M059J (cell line): ENCODE measurements at regions not wholly inside any gene's neighbourhood (a gene's known extent, or its start where the extent isn't known, plus 50 kb on each side); places are given as distances from the start of the nearest gene placed in this dataset.
"Not testable (repeated sequence)": the region's sequence is repeated elsewhere in the genome, so short reads cannot be mapped to it uniquely, and the experiment has no call there.

Experiments
- DNase-seq: peaks from one replicate; pipeline ENCODE4 v3.0.0-alpha.2; 2012; ENCODE audit warnings: low read depth

DNA sequence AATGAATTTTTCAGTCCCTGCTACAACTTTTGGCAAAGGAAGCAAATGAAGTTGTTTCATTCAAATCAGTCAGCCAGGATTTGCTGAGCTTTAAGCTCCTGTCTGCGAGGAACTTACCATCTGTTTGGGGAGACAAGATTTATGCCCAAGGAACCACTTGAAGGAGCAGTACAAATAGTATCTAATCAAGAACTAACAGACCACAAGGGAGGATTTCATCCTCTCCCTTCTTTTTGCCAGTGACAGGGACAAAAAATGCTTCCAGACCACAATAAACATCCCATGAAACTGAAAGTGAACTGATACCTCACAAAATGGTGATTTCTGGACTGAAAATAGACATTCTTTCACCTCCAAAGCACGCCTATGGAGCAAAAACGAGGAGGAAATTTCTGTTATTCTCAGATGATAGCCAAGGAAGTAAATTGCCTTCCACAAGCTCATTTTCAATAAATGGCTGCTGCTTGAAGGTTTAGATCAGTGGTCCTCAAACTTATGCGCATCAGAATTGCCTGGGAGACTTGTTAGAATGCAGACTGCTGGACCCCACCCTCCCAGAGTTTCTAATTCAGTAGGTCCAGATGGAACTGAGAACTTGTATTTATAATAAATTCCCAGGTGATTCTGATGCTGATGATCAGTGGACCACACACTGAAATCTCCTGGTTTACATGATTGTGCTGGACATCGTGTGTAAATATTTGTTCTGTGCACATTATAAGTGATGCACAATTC is 202.4 kb upstream of the GADL1 start:
- DNase-seq = peak; percentile 26

DNA sequence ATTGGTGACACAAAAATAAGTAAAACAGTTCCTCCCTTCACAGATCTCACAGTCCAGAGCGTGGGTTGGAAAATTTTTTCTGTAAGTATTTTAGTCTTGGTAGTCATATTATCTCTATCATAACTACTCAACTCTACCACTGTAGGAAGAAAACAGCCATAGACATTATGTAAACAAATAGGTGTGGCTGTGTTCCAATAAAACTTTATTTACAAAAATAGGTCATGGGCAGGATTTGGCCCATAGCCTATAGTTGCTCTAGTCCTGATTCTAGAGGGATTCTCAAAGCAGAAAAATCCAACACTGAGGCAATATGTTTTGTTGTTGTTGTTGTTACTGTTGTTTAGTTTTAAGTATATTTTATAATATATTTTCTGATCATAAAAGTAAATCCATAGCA is 206.1 kb upstream of the GADL1 start:
- no peak for DNase-seq

DNA sequence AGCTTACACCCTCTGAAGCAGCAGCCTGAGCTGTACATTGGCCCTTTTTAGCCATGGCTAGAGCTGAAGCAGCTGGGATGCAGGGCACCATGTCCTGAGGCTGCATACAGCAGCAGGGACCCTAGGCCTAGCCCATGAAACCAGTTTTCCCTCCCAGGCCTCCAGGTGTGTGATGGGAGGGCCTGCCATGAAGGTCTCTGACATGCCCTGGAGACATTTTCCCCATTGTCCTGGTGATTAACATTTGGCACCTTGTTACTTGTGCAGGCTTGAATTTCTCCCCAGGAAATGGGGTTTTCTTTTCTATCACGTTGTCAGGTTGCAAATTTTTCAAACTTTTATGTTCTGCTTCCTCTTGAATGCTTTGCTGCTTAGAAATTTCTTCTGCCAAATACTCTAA is 206.8 kb upstream of the GADL1 start:
- DNase-seq = not testable (repeated sequence)

DNA sequence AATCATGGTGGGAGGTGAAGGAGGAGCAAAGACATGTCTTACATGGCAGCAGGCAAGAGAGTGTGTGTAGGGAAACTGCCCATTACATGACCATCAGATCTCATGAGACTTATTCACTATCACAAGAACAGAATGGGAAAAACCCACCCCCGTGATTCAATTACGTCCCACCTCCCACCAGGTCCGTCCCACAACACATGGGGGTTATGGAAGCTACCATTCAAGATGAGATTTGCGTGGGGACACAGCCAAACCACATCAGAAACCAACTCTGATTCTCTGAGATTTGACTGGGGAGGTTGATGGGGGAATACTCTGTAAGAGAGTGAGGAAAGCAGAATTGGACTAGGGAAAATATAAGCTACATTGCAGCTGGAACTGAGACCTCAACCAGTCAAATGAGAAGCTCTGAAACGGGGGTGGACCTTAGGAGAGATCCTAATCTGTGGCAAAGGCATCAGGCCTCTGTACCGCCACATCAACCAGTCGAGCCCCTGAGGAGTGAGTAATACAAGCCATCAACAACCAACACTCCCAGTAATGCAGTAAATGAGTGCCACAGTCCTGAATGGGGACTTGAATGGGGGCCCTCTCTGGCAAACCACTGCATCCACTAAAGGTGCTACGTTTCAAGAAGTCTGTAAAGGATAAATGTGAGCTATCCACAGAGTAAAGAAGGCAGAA is 207.9 kb upstream of the GADL1 start:
- DNase-seq = peak; percentile 15

DNA sequence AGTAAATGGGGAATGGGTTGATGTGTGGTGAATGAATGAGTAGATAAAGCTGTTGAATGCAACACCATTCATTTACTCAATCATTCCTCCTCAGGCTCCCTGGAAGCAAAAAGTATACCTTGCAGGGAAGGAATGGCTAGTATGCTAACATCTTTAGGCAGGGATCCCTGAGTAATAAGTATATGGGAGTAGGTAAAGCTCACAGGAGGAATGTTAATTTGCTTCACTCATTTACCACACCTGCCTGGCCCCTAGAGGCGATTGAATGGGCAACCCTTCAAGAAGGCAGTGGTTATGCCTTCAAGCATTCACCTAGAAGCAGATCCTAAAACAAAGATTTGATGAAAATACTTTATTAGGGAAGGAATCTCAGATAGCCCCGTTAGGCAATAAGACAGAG is 208.7 kb upstream of the GADL1 start:
- no peak for DNase-seq

DNA sequence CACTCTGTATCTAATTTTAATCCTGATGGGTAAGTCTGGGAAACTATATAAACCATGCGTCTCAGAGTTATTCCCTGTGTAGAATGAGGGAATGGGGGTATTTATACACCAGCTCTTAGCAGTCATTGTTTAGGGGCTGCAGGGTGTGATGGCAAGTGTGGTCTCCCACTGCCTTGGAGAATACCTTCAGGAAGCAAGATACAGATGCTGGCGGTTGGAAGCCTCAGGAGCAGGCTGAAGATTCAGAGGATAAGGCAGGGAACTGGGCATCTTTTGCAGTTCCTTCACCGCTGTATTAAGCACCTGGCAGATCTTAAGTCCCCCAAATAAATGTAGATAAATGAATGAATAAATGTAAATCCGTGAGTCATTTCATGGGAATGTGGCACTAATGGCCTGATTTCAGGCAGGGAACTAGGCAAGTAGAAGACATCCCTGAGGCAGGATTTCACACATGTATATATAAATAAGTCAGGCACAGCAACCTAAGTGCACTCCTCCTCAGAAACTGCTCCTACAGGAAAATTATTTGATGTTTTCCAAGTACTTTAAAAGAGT is 209.2 kb upstream of the GADL1 start:
- peak; percentile 17 for DNase-seq

DNA sequence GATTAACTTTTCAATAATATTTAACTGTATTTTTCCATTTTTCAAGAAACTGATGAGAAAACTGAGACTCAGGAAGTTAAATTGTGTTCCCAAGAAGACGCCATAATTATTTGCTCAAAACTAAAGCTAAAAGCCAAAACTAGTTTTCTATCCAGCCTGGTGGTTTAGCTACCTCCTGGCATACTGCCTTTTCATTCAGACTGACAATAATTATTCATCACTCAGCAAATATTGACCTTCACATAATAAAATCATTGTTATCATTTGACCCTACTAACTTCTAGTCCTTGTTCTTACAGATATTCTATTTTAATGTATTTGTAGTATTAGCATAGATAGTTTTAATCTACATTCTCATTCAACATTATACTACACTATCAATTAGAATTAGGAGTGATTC is 210.6 kb upstream of the GADL1 start:
- no peak for DNase-seq

DNA sequence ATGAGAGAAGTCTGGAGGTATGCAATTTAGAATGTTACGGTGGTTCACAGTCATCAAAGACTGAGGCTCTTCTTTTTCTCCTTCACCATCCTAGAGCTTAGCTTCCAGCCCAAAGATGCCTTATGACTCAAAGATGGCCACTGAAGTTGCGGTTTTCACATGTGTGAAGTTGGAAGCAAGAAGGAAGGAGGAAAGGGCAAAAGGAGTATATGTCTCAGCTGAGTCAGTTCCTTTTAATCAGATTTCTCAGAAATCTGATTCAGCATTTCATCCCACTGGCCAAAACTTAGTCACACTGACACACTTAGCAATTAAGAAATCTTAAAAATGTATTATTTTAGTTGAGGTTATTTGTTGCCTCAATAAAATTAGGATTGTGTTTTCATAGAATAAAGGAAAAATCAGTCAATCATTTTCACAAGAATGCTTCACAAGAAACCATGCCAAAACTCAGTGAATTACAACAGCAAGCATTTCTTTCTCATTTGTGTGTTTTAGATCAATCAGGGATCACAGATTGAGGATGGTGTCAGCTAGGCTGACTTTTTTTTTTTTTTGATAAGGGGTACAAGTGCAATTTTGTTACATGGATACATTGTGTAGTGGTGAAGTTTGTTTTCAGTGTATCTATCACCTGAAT is 211.1 kb upstream of the GADL1 start:
- DNase-seq = peak; percentile 94

DNA sequence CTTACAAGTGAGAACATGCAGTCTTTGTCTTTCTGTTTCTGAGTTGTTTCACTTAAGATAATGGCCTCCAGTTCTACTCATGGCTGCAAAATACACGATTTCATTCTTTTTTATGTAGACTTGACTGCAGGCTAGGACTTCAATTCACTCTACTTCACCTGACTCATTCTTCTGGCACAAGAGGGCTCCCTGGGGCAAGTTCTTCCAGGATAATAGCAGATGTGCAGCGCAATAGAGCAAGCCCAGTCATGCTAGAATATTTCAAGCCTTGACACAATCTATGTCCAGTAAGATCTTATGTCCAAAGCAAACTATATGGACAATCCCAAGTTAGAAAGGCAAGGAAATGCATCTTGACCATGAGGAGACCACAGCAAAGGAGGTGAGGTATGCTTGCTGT is 211.7 kb upstream of the GADL1 start:
- DNase-seq = peak; percentile 85

DNA sequence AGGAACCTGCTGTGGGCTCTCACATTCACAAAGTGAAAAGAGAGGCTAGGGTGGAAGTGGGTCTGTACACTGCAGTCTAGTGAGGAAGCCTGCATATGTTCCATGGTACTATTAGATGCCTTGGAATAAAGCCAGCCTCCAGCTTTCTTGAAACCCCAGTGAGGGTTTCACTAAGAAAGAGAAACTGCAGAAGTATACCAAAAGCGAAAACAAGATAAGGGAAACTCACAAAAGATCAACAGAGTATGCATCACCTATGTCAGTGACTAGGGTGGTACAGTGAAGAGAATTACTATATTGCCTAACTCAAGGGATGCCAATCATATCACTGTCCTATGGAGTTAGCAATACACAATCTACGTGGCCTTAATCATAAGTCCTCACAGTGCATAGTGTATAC is 212.5 kb upstream of the GADL1 start:
- DNase-seq = no peak

DNA sequence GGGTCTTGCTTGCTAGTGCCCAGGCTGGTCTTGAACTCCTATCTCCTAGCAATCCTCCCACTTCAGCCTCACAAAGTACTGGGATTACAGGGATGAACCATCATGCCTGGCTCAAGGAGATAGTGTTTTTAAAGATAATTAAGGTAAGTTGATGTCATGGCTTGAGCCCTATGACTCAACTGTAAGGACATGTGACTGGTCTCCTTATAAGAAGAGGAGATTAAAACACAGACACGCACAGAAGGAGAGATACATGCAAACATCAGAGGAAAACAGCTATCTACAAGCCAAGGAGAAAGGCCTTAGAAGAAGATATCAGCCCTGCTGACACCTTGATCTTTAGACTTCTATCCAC is 220.4 kb upstream of the GADL1 start:
- peak; percentile 11 for DNase-seq

DNA sequence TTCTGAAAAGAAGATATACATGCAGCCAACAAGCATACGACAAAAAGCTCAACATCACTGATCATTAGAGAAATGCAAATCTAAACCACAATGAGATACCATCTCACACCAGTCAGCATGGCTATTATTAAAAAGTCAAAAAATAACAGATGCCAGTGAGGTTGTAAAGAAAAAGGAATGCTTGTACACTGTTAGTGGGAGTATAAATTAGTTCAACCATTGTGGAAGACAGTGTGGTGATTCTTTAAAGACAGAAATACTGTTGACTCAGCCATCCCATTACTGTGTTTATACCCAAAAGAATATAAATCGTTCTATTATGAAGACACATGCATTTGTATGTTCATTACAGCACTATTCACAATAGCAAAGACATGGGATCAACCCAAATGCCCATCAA is 221.1 kb upstream of the GADL1 start:
- DNase-seq = peak; percentile 34

DNA sequence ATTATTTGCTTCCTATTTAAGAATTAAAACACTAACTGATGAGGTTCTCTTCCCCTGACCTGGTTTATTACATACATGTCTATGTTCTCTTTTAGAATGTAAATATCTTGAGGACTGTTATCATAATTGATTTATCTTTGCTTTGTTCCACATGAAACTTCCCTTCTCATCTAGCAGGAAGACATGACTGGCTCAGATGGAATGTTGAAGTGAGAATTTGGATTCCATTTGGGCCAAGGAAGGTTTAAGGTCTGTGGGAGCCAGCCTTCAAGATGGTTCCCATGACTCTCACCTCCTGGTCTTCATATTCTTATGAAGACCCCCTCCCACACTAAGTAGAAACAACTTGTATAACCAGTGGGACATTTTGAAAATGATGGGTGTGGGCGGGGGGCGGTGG is 222.2 kb upstream of the GADL1 start:
- DNase-seq = peak; percentile 43

DNA sequence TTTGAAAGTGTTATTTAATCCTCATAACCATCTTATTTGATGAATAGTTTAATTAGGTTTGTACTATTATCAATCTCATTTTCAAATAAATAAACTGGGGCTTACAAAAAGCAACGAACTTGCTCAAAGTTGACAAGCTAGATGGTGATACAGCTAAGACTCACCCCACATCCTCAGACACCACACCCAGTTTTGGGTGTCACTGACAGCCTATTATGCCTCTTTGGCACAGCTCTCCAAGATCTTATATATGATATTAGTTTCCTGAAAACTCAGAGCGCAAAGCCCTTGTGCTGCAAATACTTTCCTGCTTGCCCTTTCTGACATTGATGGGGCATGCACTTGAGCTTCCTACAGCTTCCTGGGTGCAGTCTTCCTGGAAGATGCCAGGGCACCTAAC is 223.4 kb upstream of the GADL1 start:
- no peak for DNase-seq

DNA sequence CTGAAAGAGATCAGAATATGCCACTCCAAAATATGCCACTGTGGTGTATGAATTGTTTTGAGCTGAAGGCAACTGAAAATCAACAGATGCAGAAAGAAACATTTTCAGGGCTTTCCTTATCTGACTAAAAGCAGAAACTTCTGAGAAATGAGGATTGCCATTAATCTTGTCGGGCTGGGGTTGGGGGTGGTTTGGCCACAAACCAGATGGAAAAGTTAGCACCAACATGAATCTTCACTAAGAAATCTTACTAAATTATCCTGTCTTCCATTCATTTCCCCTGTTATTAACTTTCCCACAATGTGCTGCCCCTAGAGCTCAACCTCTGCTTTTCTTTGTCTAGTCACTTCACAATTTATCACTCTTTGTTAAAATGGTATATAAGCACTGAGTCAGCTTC is 229.9 kb upstream of the GADL1 start:
- no peak for DNase-seq

DNA sequence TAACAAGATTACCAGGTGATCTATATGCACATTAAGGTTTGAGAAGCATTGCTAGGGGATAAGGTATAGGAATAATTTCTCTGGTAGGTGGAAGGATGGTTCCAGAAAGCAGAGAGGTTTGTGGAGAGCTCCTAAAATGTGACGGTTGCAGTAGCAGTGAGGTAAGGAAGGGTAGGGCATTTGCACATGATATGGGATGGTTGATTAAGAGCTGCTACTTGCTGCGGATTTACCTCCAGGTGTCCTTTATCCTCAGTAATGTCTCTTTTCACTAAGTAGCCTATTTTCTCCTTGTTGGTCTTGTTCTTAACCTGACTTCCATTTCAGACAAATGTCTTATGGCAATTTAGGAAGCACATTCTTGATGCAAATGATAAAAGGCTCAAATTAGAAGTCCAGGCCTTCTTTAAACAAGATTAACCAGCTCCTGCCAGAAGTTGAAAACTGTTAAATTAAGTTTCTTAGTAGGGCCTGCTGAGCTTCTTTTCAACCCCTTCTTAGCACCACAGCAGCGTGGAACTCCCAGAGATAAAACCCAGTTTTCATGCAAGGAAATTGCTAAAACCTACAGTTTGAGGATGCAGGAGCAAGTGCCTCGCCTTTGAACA is 231.1 kb upstream of the GADL1 start:
- no peak for DNase-seq

DNA sequence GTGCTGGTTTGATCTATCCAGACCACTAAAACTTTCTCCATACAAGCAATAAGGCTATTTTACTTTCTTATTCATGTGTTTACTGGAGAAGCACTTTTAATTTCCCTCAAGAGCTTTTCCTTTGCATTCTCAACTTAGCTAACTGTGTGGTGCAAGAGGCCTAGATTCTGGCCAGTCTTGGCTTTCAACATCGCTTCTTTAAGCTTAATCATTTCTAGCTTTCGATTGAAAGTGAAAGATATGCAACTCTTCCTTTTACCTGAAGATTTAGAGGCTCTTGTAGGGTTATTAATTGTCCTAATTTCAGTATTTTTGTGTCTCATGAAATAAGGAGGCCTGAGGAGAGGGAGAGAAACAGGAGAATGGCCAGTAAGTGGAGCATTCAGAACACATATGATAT is 234.8 kb upstream of the GADL1 start:
- DNase-seq = no peak

DNA sequence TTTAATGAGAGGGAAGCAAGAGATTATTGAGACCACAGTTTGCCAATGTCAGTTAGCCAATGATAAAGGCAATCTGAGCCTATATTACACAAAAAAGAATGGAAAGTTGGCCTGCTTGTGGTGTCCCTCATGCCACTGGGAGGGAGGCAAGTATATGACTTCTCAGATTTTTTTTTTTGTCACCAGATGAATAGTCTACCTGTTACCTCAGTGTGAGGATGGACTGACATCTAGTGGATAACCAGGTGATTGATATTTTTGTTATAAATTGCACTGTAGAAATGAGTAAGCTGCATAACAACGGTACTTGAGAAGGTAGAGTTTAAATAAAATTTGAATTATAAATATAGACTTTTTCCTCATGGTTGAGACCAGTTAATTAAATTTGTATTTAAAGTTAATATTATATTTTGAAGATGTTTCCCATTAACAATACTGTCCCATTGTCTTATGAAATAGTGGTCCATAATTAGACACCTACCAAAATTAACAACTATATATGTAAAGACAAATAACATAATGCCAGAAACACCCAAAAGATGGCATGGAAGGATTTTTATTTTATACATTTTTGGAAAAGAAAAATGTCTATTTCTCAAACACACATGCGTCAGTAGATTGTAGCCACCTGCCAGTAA is 237.8 kb upstream of the GADL1 start:
- peak; percentile 41 for DNase-seq

DNA sequence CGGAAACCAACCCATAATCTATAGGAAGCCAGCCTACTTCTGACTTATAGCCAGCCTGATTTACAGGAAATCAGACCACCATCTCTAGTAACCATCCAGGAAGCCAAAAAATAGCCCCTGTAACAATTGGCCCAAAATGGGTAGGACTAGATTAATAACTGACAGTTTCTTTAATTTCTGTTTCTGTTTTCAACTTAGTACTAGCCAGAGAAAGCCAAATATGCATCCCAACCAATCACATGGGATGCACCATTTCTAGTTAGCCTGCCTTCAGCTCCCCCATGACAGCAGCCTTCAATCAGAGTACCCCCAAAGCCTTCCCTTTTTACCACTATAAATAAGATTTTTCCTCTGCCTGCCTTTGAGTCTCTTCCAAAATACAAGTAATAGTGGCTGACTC is 239.1 kb upstream of the GADL1 start:
- DNase-seq = no peak

DNA sequence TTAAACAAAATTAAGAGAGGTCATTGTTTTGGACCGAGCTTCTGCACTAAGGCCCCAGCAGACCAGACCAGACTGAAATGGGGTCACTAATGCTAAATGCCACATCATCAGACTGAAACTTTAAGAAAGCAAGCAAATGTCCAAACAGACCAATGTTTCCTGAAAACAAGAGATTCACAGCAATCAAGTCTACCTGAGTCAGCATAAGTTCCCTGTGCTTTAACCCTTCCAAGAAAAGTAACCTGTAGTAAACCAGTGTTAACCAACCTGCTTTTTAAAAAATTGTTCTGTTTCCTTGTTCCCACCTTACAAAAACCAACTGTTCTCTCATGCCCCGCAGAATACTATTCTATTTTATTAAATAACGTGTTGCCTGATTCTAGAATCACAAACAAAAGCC is 241.1 kb upstream of the GADL1 start:
- no peak for DNase-seq

DNA sequence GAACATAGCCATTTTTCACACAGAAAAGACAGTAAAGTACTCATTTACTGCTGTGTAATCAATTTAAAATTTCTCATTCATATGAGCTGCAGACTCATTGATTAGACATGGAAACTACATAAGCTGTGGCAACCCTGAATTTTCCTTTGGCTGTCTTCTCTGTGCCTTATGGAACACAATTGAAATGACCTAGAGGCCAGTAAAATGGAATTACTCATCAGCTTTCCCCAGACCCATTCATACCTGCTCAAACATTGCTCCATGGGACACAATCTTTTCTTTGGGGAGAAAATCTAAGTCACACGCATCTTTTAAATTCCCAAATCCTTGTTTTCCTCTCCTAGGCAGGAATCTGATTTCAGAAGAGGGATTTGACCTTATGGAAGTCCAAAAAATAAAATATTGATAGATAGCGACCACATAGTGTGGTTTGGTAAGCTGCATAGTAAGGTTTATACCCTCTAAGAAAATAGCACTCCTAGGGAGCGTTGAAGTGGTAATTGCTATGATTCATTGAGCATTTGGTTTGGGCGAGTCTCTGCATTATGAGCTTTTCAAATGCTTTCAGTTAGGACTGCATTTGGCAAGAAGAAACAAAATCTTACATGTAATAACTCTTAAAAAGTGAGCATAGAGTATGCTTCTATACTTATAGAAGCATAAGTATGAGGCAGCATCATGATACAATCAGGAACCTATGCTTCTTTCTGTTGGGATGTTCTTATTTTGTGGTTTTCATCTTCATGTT is 243.4 kb upstream of the GADL1 start:
- peak; percentile 13 for DNase-seq
